IgD-negative memory B cell (primary cell): ENCODE measurements at regions not wholly inside any gene's neighbourhood (a gene's known extent, or its start where the extent isn't known, plus 50 kb on each side); places are given as distances from the start of the nearest gene placed in this dataset.

Experiments
- H3K27ac Mint-ChIP-seq, 3 donors: one replicate each; pipeline ENCODE4 v1.8.0; 2020 to 2022; ENCODE audit warnings: mild to moderate bottlenecking in 3 of 3, mixed read lengths in 3 of 3, moderate library complexity in 1 of 3
- H3K27me3 Mint-ChIP-seq: one replicate; pipeline ENCODE4 v1.8.0; 2021; ENCODE audit warnings: mixed read lengths
- H3K36me3 Mint-ChIP-seq: one replicate; pipeline ENCODE4 v1.8.0; 2020; ENCODE audit warnings: mild to moderate bottlenecking, mixed read lengths
- H3K4me1 Mint-ChIP-seq, 3 donors: one replicate each; pipeline ENCODE4 v1.8.0; 2020 to 2022; ENCODE audit warnings: mixed read lengths in 3 of 3, mild to moderate bottlenecking in 1 of 3
- H3K4me3 Mint-ChIP-seq, 4 donors: one replicate each; pipeline ENCODE4 v1.8.0; 2020 to 2022; ENCODE audit warnings: mild to moderate bottlenecking in 4 of 4, mixed read lengths in 4 of 4, moderate library complexity in 3 of 4
- H3K9me3 Mint-ChIP-seq, 3 donors: one replicate each; pipeline ENCODE4 v1.8.0; 2020 to 2021; ENCODE audit warnings: mixed read lengths in 3 of 3, mild to moderate bottlenecking in 1 of 3

GRCh38 chr2:194205568-194206227 is 1451.3 kb upstream of the SLC39A10 start:
- Mint-ChIP-seq H3K27ac (no peak overlapping the region), H3K9me3 (peaks cover 2 to 4% (median 4%) of the 10 kb centered on the region in 3 donors), H3K36me3 (no peaks in the 10 kb centered on the region), H3K27me3 (no peaks in the 10 kb centered on the region), H3K4me1 (no peaks in the 10 kb centered on the region), H3K4me3 (no peak overlapping the region)

GRCh38 chr2:194203898-194204297 is 1453.1 kb upstream of the SLC39A10 start:
- Mint-ChIP-seq H3K9me3 (peaks cover 2 to 4% (median 4%) of the 10 kb centered on the region in 3 donors), H3K4me1 (no peaks in the 10 kb centered on the region), H3K27me3 (no peaks in the 10 kb centered on the region), H3K4me3 (no peak overlapping the region), H3K36me3 (no peaks in the 10 kb centered on the region), H3K27ac (no peak overlapping the region)

GRCh38 chr2:194182888-194183287 is 1474.1 kb upstream of the SLC39A10 start:
- Mint-ChIP-seq H3K9me3 (peaks cover 0 to 3% (median 0%) of the 10 kb centered on the region in 3 donors), H3K36me3 (no peaks in the 10 kb centered on the region), H3K4me3 (no peak overlapping the region), H3K27me3 (no peaks in the 10 kb centered on the region), H3K27ac (no peak overlapping the region), H3K4me1 (no peaks in the 10 kb centered on the region)

GRCh38 chr2:194176134-194176533 is 1480.9 kb upstream of the SLC39A10 start:
- Mint-ChIP-seq H3K27ac (no peak overlapping the region), H3K4me3 (no peak overlapping the region), H3K4me1 (no peaks in the 10 kb centered on the region), H3K36me3 (no peaks in the 10 kb centered on the region), H3K9me3 (peaks cover 0 to 7% (median 1%) of the 10 kb centered on the region in 3 donors), H3K27me3 (no peaks in the 10 kb centered on the region)

GRCh38 chr2:194166818-194167217 is 1490.2 kb upstream of the SLC39A10 start:
- Mint-ChIP-seq H3K36me3 (no peaks in the 10 kb centered on the region), H3K9me3 (no peaks in the 10 kb centered on the region), H3K27ac (no peak overlapping the region), H3K4me1 (no peaks in the 10 kb centered on the region), H3K4me3 (no peak overlapping the region), H3K27me3 (no peaks in the 10 kb centered on the region)

- H3K36me3 Mint-ChIP-seq = peaks cover 2% of the 10 kb centered on the region
- H3K9me3 Mint-ChIP-seq = peaks cover 0 to 7% (median 3%) of the 10 kb centered on the region in 3 donors
- no peaks in the 10 kb centered on the region for H3K27me3 Mint-ChIP-seq
- H3K4me3 Mint-ChIP-seq = no peak overlapping the region
- H3K4me1 Mint-ChIP-seq = no peaks in the 10 kb centered on the region
- no peak overlapping the region for H3K27ac Mint-ChIP-seq
Measured at GRCh38 chr2:194155431-194155830, 1501.6 kb upstream of the SLC39A10 start.

- H3K4me1 Mint-ChIP-seq = no peaks in the 10 kb centered on the region
- no peak overlapping the region for H3K27ac Mint-ChIP-seq
- H3K4me3 Mint-ChIP-seq = no peak overlapping the region
- no peaks in the 10 kb centered on the region for H3K9me3 Mint-ChIP-seq
- no peaks in the 10 kb centered on the region for H3K27me3 Mint-ChIP-seq
- H3K36me3 Mint-ChIP-seq = no peaks in the 10 kb centered on the region
Measured at GRCh38 chr2:194151231-194151630, 1505.8 kb upstream of the SLC39A10 start.

GRCh38 chr2:194135463-194135862 is 1521.6 kb upstream of the SLC39A10 start:
- H3K9me3 Mint-ChIP-seq = peaks cover 0 to 5% (median 0%) of the 10 kb centered on the region in 3 donors
- no peaks in the 10 kb centered on the region for H3K27me3 Mint-ChIP-seq
- H3K4me1 Mint-ChIP-seq = no peaks in the 10 kb centered on the region
- H3K27ac Mint-ChIP-seq = peak overlapping the region in 1 of 3 donors; percentile 6
- H3K4me3 Mint-ChIP-seq = no peak overlapping the region
- H3K36me3 Mint-ChIP-seq = peaks cover 3% of the 10 kb centered on the region

GRCh38 chr2:194128810-194129209 is 1528.2 kb upstream of the SLC39A10 start:
- no peak overlapping the region for H3K27ac Mint-ChIP-seq
- no peak overlapping the region for H3K4me3 Mint-ChIP-seq
- H3K27me3 Mint-ChIP-seq = no peaks in the 10 kb centered on the region
- peaks cover 0 to 4% (median 0%) of the 10 kb centered on the region in 3 donors for H3K4me1 Mint-ChIP-seq
- peaks cover 0 to 3% (median 2%) of the 10 kb centered on the region in 3 donors for H3K9me3 Mint-ChIP-seq
- no peaks in the 10 kb centered on the region for H3K36me3 Mint-ChIP-seq

GRCh38 chr2:194126418-194126817 is 1530.6 kb upstream of the SLC39A10 start:
- no peak overlapping the region for H3K27ac Mint-ChIP-seq

GRCh38 chr2:194116861-194117260 is 1540.2 kb upstream of the SLC39A10 start:
- Mint-ChIP-seq H3K27me3 (no peaks in the 10 kb centered on the region), H3K36me3 (no peaks in the 10 kb centered on the region), H3K4me1 (peaks cover 0 to 2% (median 0%) of the 10 kb centered on the region in 3 donors), H3K27ac (no peak overlapping the region), H3K9me3 (peaks cover 0 to 4% (median 3%) of the 10 kb centered on the region in 3 donors), H3K4me3 (no peak overlapping the region)

More at GRCh38 chr2:194126418-194126817, 1530.6 kb upstream of the SLC39A10 start:
- Mint-ChIP-seq H3K4me1 (peaks cover 0 to 4% (median 0%) of the 10 kb centered on the region in 3 donors), H3K4me3 (peak overlapping the region in 1 of 4 donors; percentile 9), H3K27me3 (no peaks in the 10 kb centered on the region), H3K9me3 (peaks cover 0 to 3% (median 2%) of the 10 kb centered on the region in 3 donors), H3K36me3 (no peaks in the 10 kb centered on the region)

- H3K36me3 Mint-ChIP-seq = no peaks in the 10 kb centered on the region
- H3K27me3 Mint-ChIP-seq = no peaks in the 10 kb centered on the region
- peaks cover 5 to 12% (median 6%) of the 10 kb centered on the region in 3 donors for H3K4me1 Mint-ChIP-seq
- H3K27ac Mint-ChIP-seq = peak overlapping the region in 1 of 3 donors; percentile 57
- H3K9me3 Mint-ChIP-seq = no peaks in the 10 kb centered on the region
- peak overlapping the region in 2 of 4 donors; percentile 45 to 54 for H3K4me3 Mint-ChIP-seq
Measured at GRCh38 chr2:194105358-194105757, 1551.7 kb upstream of the SLC39A10 start.

- H3K9me3 Mint-ChIP-seq = no peaks in the 10 kb centered on the region
- no peaks in the 10 kb centered on the region for H3K36me3 Mint-ChIP-seq
- peak overlapping the region in 2 of 3 donors; percentile 57 to 61 for H3K27ac Mint-ChIP-seq
- H3K27me3 Mint-ChIP-seq = no peaks in the 10 kb centered on the region
- peaks cover 5 to 12% (median 6%) of the 10 kb centered on the region in 3 donors for H3K4me1 Mint-ChIP-seq
- H3K4me3 Mint-ChIP-seq = peak overlapping the region in 2 of 4 donors; percentile 2 to 14
Measured at GRCh38 chr2:194104687-194105086, 1552.3 kb upstream of the SLC39A10 start.

GRCh38 chr2:194103941-194104659 is 1552.9 kb upstream of the SLC39A10 start:
- H3K4me3 Mint-ChIP-seq = no peak overlapping the region

GRCh38 chr2:194102546-194102945 is 1554.5 kb upstream of the SLC39A10 start:
- no peak overlapping the region for H3K4me3 Mint-ChIP-seq

More at GRCh38 chr2:194103941-194104659, 1552.9 kb upstream of the SLC39A10 start:
- Mint-ChIP-seq H3K27me3 (no peaks in the 10 kb centered on the region), H3K9me3 (no peaks in the 10 kb centered on the region), H3K27ac (peak overlapping the region in 1 of 3 donors; percentile 61), H3K4me1 (peaks cover 5 to 12% (median 6%) of the 10 kb centered on the region in 3 donors), H3K36me3 (no peaks in the 10 kb centered on the region)

More at GRCh38 chr2:194102546-194102945, 1554.5 kb upstream of the SLC39A10 start:
- peaks cover 5 to 12% (median 6%) of the 10 kb centered on the region in 3 donors for H3K4me1 Mint-ChIP-seq
- H3K27ac Mint-ChIP-seq = no peak overlapping the region
- peaks cover 2% of the 10 kb centered on the region for H3K36me3 Mint-ChIP-seq
- no peaks in the 10 kb centered on the region for H3K27me3 Mint-ChIP-seq
- no peaks in the 10 kb centered on the region for H3K9me3 Mint-ChIP-seq
